ENCODE measurements at regions not wholly inside any gene's neighbourhood (a gene's known extent, or its start where the extent isn't known, plus 50 kb on each side); places are given as distances from the start of the nearest gene placed in this dataset.

- Mint-ChIP-seq H3K4me1 (peaks cover 14% of the 10 kb centered on the region), H3K9me3 (peaks cover 9% of the 10 kb centered on the region), H3K27ac (no peak overlapping the region), H3K27me3 (ENCODE audit: low read depth) (peaks cover 7% of the 10 kb centered on the region), H3K36me3 (no peaks in the 10 kb centered on the region), H3K4me3 (no peak overlapping the region)
- no peak for TF ChIP-seq CTCF (IDR thresholded peaks at IDR 0.05; ENCODE audit: unreplicated experiment)
- DNase-seq (ENCODE audit: low spot score in 2 of 2, unreplicated experiment in 2 of 2), result no peak
Observed at GRCh38 chr22:27156821-27157489, 499.6 kb downstream of the MIAT start.

- no peak for TF ChIP-seq CTCF (IDR thresholded peaks at IDR 0.05; ENCODE audit: unreplicated experiment)
- Mint-ChIP-seq H3K27ac (no peak overlapping the region), H3K9me3 (peaks cover 3% of the 10 kb centered on the region), H3K4me3 (no peak overlapping the region), H3K27me3 (ENCODE audit: low read depth) (peaks cover 13% of the 10 kb centered on the region), H3K4me1 (peaks cover 14% of the 10 kb centered on the region), H3K36me3 (no peaks in the 10 kb centered on the region)
- no peak for DNase-seq (ENCODE audit: low spot score in 2 of 2, unreplicated experiment in 2 of 2)
Observed at GRCh38 chr22:27157666-27158370, 500.4 kb downstream of the MIAT start.

DNA sequence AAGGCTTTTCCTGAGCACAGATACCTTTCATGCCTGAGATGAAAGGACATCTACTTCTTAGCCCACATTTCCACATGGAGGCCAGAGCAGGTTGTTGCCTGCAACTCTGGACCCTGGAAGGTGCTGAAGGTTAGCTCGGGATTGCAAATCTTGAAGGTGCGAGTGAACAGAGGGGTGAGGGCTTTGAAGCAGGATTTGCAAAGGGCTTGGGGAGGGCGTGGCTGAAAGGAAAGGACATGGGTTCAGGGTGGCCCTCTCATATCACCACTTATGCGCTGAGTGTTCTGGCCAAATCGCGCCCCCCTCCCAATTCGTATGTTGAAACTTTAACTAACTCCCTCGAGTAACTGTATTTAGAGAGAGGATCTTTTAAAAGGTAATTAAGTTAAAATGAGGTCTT, 501.6 kb downstream of the MIAT start:
- Mint-ChIP-seq H3K27ac (no peak overlapping the region), H3K27me3 (ENCODE audit: low read depth) (peaks cover 24% of the 10 kb centered on the region), H3K4me3 (no peak overlapping the region), H3K4me1 (peaks cover 14% of the 10 kb centered on the region), H3K36me3 (no peaks in the 10 kb centered on the region), H3K9me3 (no peaks in the 10 kb centered on the region)
- no peak for DNase-seq (ENCODE audit: low spot score in 2 of 2, unreplicated experiment in 2 of 2)
- TF ChIP-seq CTCF (IDR thresholded peaks at IDR 0.05; ENCODE audit: unreplicated experiment), result no peak

- TF ChIP-seq CTCF (IDR thresholded peaks at IDR 0.05; ENCODE audit: unreplicated experiment), result no peak
- no peaks in the 10 kb centered on the region for H3K9me3 Mint-ChIP-seq
- DNase-seq (ENCODE audit: low spot score in 2 of 2, unreplicated experiment in 2 of 2), result no peak
- H3K36me3 Mint-ChIP-seq, result no peaks in the 10 kb centered on the region
- no peak overlapping the region for H3K27ac Mint-ChIP-seq
- peaks cover 28% of the 10 kb centered on the region for H3K27me3 Mint-ChIP-seq (ENCODE audit: low read depth)
- peaks cover 14% of the 10 kb centered on the region for H3K4me1 Mint-ChIP-seq
- H3K4me3 Mint-ChIP-seq, result no peak overlapping the region
Observed at GRCh38 chr22:27159716-27160295, 502.4 kb downstream of the MIAT start.

DNA sequence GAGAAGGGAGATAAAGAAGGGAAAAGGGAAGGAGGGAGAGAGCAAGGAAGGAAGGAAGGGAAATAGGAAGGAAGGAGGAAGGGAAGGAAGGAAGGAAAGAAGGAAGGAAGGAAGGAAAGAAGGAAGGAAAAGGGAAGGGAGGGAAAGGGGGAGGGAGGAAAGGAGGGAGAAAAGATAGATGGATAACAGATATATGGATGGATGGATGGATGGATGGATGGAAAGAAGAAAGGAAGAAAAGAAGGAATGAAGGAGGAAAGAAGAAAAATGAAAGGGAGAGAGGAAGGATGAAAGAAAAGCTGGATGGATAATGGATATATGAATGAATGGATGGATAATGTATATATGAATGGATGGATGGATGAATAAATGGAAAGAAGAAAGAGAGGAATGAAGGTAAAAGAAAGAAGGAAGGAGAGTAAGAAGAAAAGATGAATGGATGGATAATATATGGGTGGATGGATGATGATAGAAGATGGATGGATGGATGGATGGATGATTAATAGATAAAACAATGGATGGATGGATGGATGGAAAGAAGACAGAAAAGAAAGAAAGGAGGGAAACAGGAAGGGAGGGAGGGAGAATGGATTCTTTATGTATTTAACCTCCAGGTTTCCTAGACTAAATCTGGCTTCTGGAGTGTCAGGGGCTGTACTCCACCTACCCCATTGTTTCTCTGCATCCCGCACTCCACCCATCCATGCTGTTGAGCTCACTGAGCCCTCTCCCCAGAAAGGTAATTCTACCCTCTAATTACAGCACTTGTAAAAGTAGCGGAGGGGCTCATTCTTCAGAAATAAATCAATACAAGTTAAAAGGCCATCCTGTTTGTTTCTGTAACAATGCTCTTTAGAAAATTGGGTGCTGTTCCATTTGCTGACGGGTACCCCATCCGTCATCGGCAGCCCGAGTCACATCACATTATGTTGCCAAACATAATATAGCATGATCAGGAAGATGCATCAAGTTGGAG, 506.1 kb downstream of the MIAT start:
- no peak for TF ChIP-seq CTCF (IDR thresholded peaks at IDR 0.05; ENCODE audit: unreplicated experiment)
- H3K36me3 Mint-ChIP-seq, result no peaks in the 10 kb centered on the region
- no peak overlapping the region for H3K4me3 Mint-ChIP-seq
- H3K4me1 Mint-ChIP-seq, result peaks cover 7% of the 10 kb centered on the region
- no peak overlapping the region for H3K27ac Mint-ChIP-seq
- peaks cover 42% of the 10 kb centered on the region for H3K27me3 Mint-ChIP-seq (ENCODE audit: low read depth)
- H3K9me3 Mint-ChIP-seq, result no peaks in the 10 kb centered on the region
- no peak for DNase-seq (ENCODE audit: low spot score in 2 of 2, unreplicated experiment in 2 of 2)
